Esophagus squamous epithelium (tissue), 5 donors: ENCODE measurements at regions not wholly inside any gene's neighbourhood (a gene's known extent, or its start where the extent isn't known, plus 50 kb on each side); places are given as distances from the start of the nearest gene placed in this dataset.

Source experiments
- DNase-seq: peaks from one replicate; lab custom pipeline; 2025; lab: John Stamatoyannopoulos, UW
- H3K27ac ChIP-seq, 4 donors: fragments of 200-600 bp; sonication (generic); one replicate each; pipeline ENCODE4 v1.5.1; 2016 to 2019; ENCODE audit warnings: mild to moderate bottlenecking in 1 of 4
- H3K27me3 ChIP-seq, 4 donors: fragments of 200-600 bp; sonication (generic); 1 replicate in 3 of 4; 2 replicates in 1 of 4; pipeline versions ENCODE4 v1.5.1 to v1.6.0; 2017 to 2021; ENCODE audit warnings: antibody characterized with exemption in 1 of 4
- H3K36me3 ChIP-seq, 3 donors: fragments of 200-600 bp; sonication (generic); one replicate each; pipeline ENCODE4 v1.5.1; 2016 to 2019
- H3K4me1 ChIP-seq, 3 donors: fragments of 200-600 bp; sonication (generic); one replicate each; pipeline ENCODE4 v1.5.1; 2017 to 2019
- H3K4me3 ChIP-seq, 4 donors: fragments of 200-600 bp; sonication (generic); 1 replicate in 3 of 4; 2 replicates in 1 of 4; pipeline ENCODE4 v1.5.1; 2016 to 2019; ENCODE audit warnings: mild to moderate bottlenecking in 2 of 4, moderate library complexity in 1 of 4
- H3K9me3 ChIP-seq, 3 donors: fragments of 200-600 bp; sonication (generic); one replicate each; pipeline ENCODE4 v1.5.1; 2016 to 2019
- POLR2A ChIP-seq, 4 donors: fragments of 450-650 bp; IDR thresholded peaks; one replicate each; pipeline ENCODE4 v1.6.1; 2017; ENCODE audit warnings: antibody characterized with exemption in 4 of 4, mild to moderate bottlenecking in 4 of 4, moderate library complexity in 3 of 4
- WGBS, 2 donors: methylation state at CpG; one replicate each; pipeline ENCODE4 v1.1.5; 2018; 5-methylcytosine and 5-hydroxymethylcytosine counted together
- intact Hi-C: fragments of 100-400 bp; cut with DNase I; formaldehyde crosslinking; loops from one replicate; pipeline ENCODE4 v1.15.0; 2022
- TF ChIP-seq, protein P1 (sequence below), 6 experiments: fragments of 450-650 bp in 4 of 6; fragments of 200-600 bp in 2 of 6; sonication (generic) in 2 of 6; IDR thresholded peaks; one replicate each; pipeline ENCODE4 v1.5.1; 2016 to 2019; ENCODE audit warnings: antibody characterized with exemption in 6 of 6, mild to moderate bottlenecking in 4 of 6, moderate library complexity in 4 of 6
- donor health status: DM: yes; HTN: yes; CAD: no.

DNA sequence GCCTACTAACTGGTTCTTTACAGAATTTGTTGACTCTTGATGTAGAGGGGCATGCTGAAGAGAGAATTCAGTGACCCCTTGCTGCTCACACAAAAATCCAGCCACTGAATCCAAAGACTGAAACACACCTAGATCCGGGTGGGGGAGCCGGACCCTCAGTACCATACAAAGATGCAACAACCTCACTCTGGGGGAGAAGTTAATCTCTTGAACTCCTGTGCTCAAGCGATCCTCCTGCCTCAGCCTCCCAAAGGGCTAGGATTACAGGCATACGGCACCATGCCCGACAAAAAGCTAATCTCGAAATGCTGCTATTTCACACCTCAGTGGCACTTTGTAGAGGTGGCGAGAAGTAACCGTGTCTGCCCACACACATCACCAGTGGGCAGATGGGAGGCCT, 88.8 kb upstream of the HELT start:
- TF ChIP-seq, protein P1, sequence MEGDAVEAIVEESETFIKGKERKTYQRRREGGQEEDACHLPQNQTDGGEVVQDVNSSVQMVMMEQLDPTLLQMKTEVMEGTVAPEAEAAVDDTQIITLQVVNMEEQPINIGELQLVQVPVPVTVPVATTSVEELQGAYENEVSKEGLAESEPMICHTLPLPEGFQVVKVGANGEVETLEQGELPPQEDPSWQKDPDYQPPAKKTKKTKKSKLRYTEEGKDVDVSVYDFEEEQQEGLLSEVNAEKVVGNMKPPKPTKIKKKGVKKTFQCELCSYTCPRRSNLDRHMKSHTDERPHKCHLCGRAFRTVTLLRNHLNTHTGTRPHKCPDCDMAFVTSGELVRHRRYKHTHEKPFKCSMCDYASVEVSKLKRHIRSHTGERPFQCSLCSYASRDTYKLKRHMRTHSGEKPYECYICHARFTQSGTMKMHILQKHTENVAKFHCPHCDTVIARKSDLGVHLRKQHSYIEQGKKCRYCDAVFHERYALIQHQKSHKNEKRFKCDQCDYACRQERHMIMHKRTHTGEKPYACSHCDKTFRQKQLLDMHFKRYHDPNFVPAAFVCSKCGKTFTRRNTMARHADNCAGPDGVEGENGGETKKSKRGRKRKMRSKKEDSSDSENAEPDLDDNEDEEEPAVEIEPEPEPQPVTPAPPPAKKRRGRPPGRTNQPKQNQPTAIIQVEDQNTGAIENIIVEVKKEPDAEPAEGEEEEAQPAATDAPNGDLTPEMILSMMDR (IDR thresholded peaks at IDR 0.05), result no peak
- no peak for TF ChIP-seq POLR2A (IDR thresholded peaks at IDR 0.05)
- no peaks in the 10 kb centered on the region for H3K4me1 ChIP-seq
- no peak overlapping the region for H3K27ac ChIP-seq
- no peaks in the 10 kb centered on the region for H3K36me3 ChIP-seq
- peaks cover 0 to 7% (median 0%) of the 10 kb centered on the region in 4 donors for H3K27me3 ChIP-seq
- no peak overlapping the region for H3K4me3 ChIP-seq
- 92 to 95% methylated on average over 6 to 8 of the region's 8 CpGs for WGBS, 2 donors
- DNase-seq, result no peak
- H3K9me3 ChIP-seq, result no peaks in the 10 kb centered on the region
- intact Hi-C loops, result no loop called here

DNA sequence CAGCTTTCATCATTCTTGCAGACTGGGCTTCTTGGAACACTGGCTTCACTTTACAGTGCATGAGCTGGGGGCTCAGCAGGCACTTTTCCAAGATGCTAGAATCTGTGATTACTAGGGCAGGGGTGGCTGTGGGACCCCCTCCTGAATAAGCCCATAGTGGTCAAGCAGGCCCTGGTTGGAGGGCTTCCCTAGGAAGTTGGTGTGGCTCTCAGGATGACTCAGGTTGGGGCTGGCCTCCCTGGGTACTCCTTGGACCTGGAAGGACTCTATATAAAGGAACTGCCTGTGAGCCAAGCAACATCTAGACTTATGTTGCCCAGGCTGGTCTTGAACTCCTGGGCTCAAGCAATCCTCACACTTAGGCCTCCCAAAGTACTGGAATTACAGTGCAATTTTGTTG, 88.3 kb upstream of the HELT start:
- H3K36me3 ChIP-seq, result no peaks in the 10 kb centered on the region
- no peak for DNase-seq
- H3K4me3 ChIP-seq, result no peak overlapping the region
- no peaks in the 10 kb centered on the region for H3K9me3 ChIP-seq
- no peak for TF ChIP-seq POLR2A (IDR thresholded peaks at IDR 0.05)
- TF ChIP-seq, protein P1 (IDR thresholded peaks at IDR 0.05), result no peak
- no peak overlapping the region for H3K27ac ChIP-seq
- intact Hi-C loops, result no loop called here
- H3K4me1 ChIP-seq, result no peaks in the 10 kb centered on the region
- H3K27me3 ChIP-seq, result peaks cover 0 to 7% (median 0%) of the 10 kb centered on the region in 4 donors

DNA sequence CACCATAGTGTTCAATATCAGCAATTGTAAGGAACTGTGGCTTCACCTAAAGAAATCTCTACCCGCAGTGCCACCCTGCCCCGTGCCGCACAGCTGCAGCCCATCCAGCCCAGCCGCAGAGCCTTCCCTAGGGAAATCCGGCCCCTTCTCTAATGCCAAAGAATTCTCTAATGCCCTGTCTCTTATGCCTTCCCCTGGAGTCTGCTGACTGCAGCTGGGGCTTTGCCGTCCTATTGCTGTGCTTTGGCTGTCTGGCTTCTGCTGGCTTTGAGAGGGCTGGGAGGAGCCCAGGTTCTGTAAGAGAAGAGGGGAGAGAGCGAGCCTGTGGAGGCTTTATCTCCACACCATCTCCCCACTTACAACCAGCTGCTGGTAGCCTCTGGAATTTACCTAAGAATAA, 85.9 kb upstream of the HELT start:
- DNase-seq, result no peak
- 52 to 75% methylated on average over 6 to 7 of the region's 7 CpGs for WGBS, 2 donors
- peaks cover 0 to 3% (median 0%) of the 10 kb centered on the region in 3 donors for H3K4me1 ChIP-seq
- H3K4me3 ChIP-seq, result no peak overlapping the region
- H3K27ac ChIP-seq, result no peak overlapping the region
- H3K27me3 ChIP-seq, result peaks cover 0 to 7% (median 0%) of the 10 kb centered on the region in 4 donors
- intact Hi-C loops, result no loop called here
- H3K36me3 ChIP-seq, result no peaks in the 10 kb centered on the region
- TF ChIP-seq, protein P1 (IDR thresholded peaks at IDR 0.05), result no peak
- TF ChIP-seq POLR2A (IDR thresholded peaks at IDR 0.05), result no peak
- H3K9me3 ChIP-seq, result no peaks in the 10 kb centered on the region

DNA sequence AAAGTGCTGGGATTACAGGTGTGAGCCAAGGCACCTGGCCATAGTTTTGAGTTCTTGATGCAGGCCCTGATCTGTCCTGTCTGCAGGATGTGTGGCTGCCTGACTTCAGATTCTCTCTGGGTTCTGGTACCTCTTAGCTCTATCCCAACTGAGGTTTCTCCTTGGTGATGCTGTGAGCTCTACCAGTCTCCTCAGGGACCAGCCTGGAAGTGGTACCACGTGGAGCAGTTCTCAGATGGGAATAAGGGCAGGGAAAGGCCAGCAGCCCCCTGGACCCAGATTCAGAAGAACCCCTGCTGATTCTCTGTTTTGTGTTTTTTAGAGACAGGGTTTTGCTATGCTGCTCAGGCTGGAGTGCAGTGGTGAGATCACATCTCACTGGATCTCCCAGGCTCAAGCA, 85.0 kb upstream of the HELT start:
- TF ChIP-seq, protein P1 (IDR thresholded peaks at IDR 0.05), result no peak
- no peak for TF ChIP-seq POLR2A (IDR thresholded peaks at IDR 0.05)
- Histone ChIP-seq H3K4me3 (no peak overlapping the region), H3K27me3 (peaks cover 0 to 7% (median 0%) of the 10 kb centered on the region in 4 donors), H3K27ac (no peak overlapping the region), H3K36me3 (no peaks in the 10 kb centered on the region), H3K9me3 (no peaks in the 10 kb centered on the region), H3K4me1 (peaks cover 0 to 8% (median 2%) of the 10 kb centered on the region in 3 donors)
- intact Hi-C loops, result no loop called here
- WGBS, 2 donors, result 13 to 43% methylated on average over 1 of the region's 1 CpG
- DNase-seq, result no peak

DNA sequence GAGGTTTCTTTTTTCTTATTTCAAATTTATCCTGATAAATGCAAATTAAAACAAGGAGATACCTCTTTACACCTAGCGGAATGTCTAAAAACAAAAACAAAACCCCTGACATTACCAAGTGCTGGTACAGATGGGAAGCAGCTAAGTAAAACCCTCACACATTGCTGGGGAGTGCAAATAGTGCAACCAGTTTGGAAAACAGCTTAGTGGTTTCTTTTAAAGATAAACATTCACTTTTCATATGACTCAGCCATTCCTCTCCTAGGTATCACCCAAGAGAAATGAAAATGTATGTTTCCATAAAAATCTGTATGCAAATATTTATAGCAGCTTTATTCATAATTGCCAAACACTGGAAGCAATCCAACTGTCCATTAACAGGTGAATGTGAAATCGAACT, 84.1 kb upstream of the HELT start:
- H3K9me3 ChIP-seq, result no peaks in the 10 kb centered on the region
- 64 to 68% methylated on average over 2 of the region's 2 CpGs for WGBS, 2 donors
- no peak overlapping the region for H3K27ac ChIP-seq
- H3K36me3 ChIP-seq, result no peaks in the 10 kb centered on the region
- no peak overlapping the region for H3K4me3 ChIP-seq
- H3K27me3 ChIP-seq, result peaks cover 0 to 7% (median 0%) of the 10 kb centered on the region in 4 donors
- intact Hi-C loops, result no loop called here
- H3K4me1 ChIP-seq, result peaks cover 0 to 8% (median 2%) of the 10 kb centered on the region in 3 donors
- TF ChIP-seq POLR2A (IDR thresholded peaks at IDR 0.05), result no peak
- TF ChIP-seq, protein P1 (IDR thresholded peaks at IDR 0.05), result no peak
- no peak for DNase-seq
